Aorta (tissue), 5 donors: ENCODE measurements at regions not wholly inside any gene's neighbourhood (a gene's known extent, or its start where the extent isn't known, plus 50 kb on each side); places are given as distances from the start of the nearest gene placed in this dataset.
A peak's percentile ranks its signal among the peaks of the same experiment; 100 is the strongest.
"Not testable (repeated sequence)": the region's sequence is repeated elsewhere in the genome, so short reads cannot be mapped to it uniquely, and the experiment has no call there.

Experiments used
- ATAC-seq: fragments of 200-7000 bp; cut with Tn5 transposase; one replicate; pipeline ENCODE4 v1.9.1; 2022; ENCODE audit warnings: moderate library complexity; ENCODE audit not compliant: low FRiP score
- DNase-seq, 2 donors: peaks; one replicate each; pipeline ENCODE4 v3.0.0-alpha.2; 2020
- H3K27ac ChIP-seq, 2 donors: one replicate each; pipeline ENCODE4 v1.5.1; 2013; ENCODE audit warnings: low read length in 2 of 2, mild to moderate bottlenecking in 2 of 2, moderate library complexity in 2 of 2, control low read depth in 1 of 2, inconsistent platforms in 1 of 2, low read depth in 1 of 2
- H3K27me3 ChIP-seq, 2 donors: one replicate each; pipeline ENCODE4 v1.6.1; 2013; ENCODE audit warnings: control low read depth in 1 of 2, low read length in 1 of 2, mild to moderate bottlenecking in 1 of 2, moderate library complexity in 1 of 2; ENCODE audit not compliant: insufficient read depth in 2 of 2, control insufficient read depth in 1 of 2
- H3K36me3 ChIP-seq, 2 donors: one replicate each; pipeline ENCODE4 v1.6.1; 2013; ENCODE audit warnings: control low read depth in 1 of 2, low read length in 1 of 2, mild to moderate bottlenecking in 1 of 2; ENCODE audit not compliant: insufficient read depth in 2 of 2, control insufficient read depth in 1 of 2
- H3K4me1 ChIP-seq, 2 donors: one replicate each; pipeline ENCODE4 v1.6.1; 2013; ENCODE audit warnings: low read length in 2 of 2, control low read depth in 1 of 2, mild to moderate bottlenecking in 1 of 2, moderate library complexity in 1 of 2; ENCODE audit not compliant: insufficient read depth in 2 of 2, control insufficient read depth in 1 of 2
- H3K4me3 ChIP-seq, 2 donors: one replicate each; pipeline ENCODE4 v1.5.1; 2013; ENCODE audit warnings: low read length in 2 of 2, control low read depth in 1 of 2, mild to moderate bottlenecking in 1 of 2
- H3K9me3 ChIP-seq: one replicate; pipeline ENCODE4 v1.6.1; 2013; ENCODE audit warnings: mild to moderate bottlenecking, low read length; ENCODE audit not compliant: control insufficient read depth
- WGBS, 2 donors: extraction: QIAGEN DNeasy Blood & Tissue Kit; methylation state at CpG; one replicate each; pipeline ENCODE4 v1.1.7; 2013; 5-methylcytosine and 5-hydroxymethylcytosine counted together
- intact Hi-C, 2 donors: fragments of 100-400 bp; cut with DNase I; formaldehyde crosslinking; loops; one replicate each; pipeline versions ENCODE4 v1.14.2 to v1.15.0; 2022
- donor health status: healthy with polysubstance abuse.
- donor health status: Bipolar disorder and iron deficiency.
- donor health status: DM: no; HTN: no; CAD: no.
- donor health status: DM: no; HTN: no; CAD: no.
- donor health status: DM: yes; HTN: yes; CAD: no.

DNA sequence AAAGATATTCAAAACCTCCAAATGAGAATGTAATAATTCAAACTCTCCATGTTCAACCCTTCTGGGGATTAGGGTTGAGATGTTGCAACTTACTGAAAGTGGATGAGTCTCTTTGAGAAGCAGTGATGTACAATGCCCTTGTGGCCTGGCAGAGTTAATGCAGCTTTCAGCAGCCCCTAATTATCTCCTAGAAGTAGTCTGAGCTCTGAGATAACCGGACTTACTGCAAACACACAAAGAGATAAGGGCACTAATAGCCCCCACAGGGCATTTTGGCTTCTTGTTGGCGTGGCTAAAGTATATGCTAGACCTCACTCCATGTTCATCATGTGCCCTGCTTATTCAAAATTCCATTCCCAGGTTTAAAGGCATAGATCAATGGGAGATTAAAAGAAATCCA, 404.7 kb downstream of the NEBL start:
- intact Hi-C loops: no loop called here
- no peaks in the 10 kb centered on the region for H3K27me3 ChIP-seq
- H3K27ac ChIP-seq: no peak overlapping the region
- H3K4me1 ChIP-seq: no peaks in the 10 kb centered on the region
- no peak overlapping the region for H3K4me3 ChIP-seq
- WGBS, 2 donors: 66 to 77% methylated on average over 2 of the region's 2 CpGs
- no peak for ATAC-seq
- no peaks in the 10 kb centered on the region for H3K36me3 ChIP-seq
- H3K9me3 ChIP-seq: peaks cover 1% of the 10 kb centered on the region
- DNase-seq: no peak

DNA sequence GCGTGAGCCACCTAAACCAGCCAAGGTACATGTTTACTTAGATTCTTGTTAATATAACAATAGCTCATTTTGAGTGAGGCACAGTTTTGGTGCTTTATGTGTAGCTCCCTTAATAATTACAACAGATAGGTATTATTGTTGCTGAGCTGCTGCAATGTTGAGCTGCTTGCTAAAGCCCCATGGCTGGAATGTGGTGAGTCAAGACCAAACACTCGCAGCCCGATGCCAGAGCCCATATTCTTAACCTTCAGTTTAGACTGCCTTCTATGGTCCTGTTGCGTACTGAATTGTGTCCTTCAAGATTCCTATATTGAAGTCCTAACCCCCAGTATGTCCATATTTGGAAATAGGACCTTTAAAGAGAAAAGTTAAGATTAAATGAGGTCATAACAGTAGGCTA, 407.1 kb downstream of the NEBL start:
- H3K4me1 ChIP-seq: no peaks in the 10 kb centered on the region

DNA sequence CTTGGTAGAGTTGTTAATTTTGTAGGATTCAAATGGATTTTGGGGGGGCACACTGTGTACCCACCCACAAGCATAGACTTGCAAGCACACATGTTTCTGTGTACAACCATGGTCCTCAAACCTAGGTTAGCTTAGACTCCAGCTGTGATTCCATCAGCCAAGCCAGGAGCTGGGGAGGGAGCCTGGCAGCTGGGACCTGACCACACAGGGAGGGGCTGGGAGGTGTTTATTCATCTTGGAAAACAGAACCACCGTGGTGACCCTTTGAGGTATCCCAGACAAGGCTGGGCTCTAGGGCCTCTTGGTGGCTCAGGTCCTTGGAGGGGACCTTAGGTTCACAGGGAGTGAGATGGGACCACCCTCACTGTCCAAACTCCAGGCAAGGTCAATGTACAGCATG, 410.3 kb downstream of the NEBL start:
- H3K27me3 ChIP-seq: no peaks in the 10 kb centered on the region
- H3K9me3 ChIP-seq: no peaks in the 10 kb centered on the region
- no peak for DNase-seq
- 77 to 83% methylated on average over 1 of the region's 1 CpG for WGBS, 2 donors
- ATAC-seq: no peak
- H3K4me3 ChIP-seq: no peak overlapping the region
- H3K36me3 ChIP-seq: no peaks in the 10 kb centered on the region
- intact Hi-C loops: no loop called here
- no peak overlapping the region for H3K27ac ChIP-seq
- no peaks in the 10 kb centered on the region for H3K4me1 ChIP-seq

More for the DNA sequence above, 407.1 kb downstream of the NEBL start:
- Histone ChIP-seq H3K27me3 (no peaks in the 10 kb centered on the region), H3K4me3 (no peak overlapping the region), H3K36me3 (no peaks in the 10 kb centered on the region), H3K9me3 (peaks cover 1% of the 10 kb centered on the region), H3K27ac (no peak overlapping the region)
- 93 to 94% methylated on average over 4 of the region's 4 CpGs for WGBS, 2 donors
- intact Hi-C loops: no loop called here
- ATAC-seq (no peak), DNase-seq (no peak)

DNA sequence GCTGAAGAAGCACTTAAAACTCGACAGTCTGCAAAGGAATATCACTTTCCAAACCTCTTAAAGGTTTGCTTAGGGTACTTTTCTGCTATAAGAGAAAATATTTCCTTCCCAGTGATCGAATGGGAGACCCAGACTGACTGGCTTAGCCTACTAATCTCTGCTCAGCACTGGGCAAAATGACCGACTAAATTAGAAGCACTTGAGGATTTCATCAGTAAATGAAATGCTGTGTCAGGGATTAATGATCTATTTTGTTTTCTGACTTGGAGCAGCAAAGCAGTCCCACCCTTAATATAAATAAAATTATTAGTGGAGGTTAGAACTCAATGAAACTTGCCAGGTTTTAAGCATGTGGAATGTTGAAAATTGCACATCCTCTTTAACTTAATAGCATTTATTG, 411.6 kb downstream of the NEBL start:
- no peak overlapping the region for H3K4me3 ChIP-seq
- DNase-seq: no peak
- no peaks in the 10 kb centered on the region for H3K9me3 ChIP-seq
- 64 to 73% methylated on average over 3 of the region's 3 CpGs for WGBS, 2 donors
- intact Hi-C loops: no loop called here
- H3K27ac ChIP-seq: no peak overlapping the region
- ATAC-seq: no peak
- no peaks in the 10 kb centered on the region for H3K27me3 ChIP-seq
- H3K36me3 ChIP-seq: no peaks in the 10 kb centered on the region
- no peaks in the 10 kb centered on the region for H3K4me1 ChIP-seq

DNA sequence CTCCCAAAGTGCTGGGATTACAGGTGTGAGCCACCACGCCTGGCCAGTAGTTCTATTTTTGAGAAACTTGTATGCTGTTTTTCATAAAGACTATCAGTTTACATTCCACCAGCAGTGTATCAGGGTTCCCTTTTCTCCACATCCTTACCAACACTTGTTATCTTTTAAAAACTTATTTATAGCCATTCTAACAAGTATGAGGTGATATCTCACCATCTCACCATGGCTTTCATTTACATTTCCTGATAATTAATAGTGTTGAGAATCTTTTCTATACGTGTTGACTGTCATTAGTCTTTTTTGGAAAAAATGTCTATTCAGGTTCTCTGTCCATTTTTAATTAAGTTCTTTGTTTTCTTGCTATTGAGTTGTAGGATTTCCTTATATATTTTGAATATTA, 416.1 kb downstream of the NEBL start:
- ATAC-seq (no peak), DNase-seq (no peak)
- Histone ChIP-seq H3K36me3 (no peaks in the 10 kb centered on the region), H3K27me3 (no peaks in the 10 kb centered on the region), H3K27ac (no peak overlapping the region), H3K4me3 (no peak overlapping the region), H3K4me1 (no peaks in the 10 kb centered on the region), H3K9me3 (no peaks in the 10 kb centered on the region)
- 93 to 95% methylated on average over 2 of the region's 2 CpGs for WGBS, 2 donors
- intact Hi-C loops: no loop called here

DNA sequence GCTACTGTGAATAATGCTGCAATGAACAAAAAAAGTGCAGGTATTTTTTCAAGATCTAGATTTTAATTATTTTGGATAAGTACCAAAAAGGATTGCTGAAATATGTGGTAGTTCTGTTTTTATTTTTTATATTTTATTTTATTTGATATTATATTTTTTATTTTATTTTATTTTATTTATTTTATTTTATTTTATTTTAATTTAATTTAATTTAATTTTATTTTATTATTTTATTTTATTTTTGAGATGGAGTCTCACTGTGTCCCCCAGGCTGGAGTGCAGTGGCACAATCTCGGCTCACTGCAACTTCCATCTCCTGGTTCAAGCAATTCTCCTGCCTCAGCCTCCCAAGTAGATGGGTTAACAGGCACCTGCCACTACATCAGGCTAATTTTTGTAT, 416.5 kb downstream of the NEBL start:
- H3K36me3 ChIP-seq, H3K27me3 ChIP-seq, H3K4me3 ChIP-seq, H3K9me3 ChIP-seq, ATAC-seq, H3K27ac ChIP-seq, DNase-seq, intact Hi-C loops, H3K4me1 ChIP-seq: not testable (repeated sequence)
- 97 to 98% methylated on average over 1 of the region's 1 CpG for WGBS, 2 donors

DNA sequence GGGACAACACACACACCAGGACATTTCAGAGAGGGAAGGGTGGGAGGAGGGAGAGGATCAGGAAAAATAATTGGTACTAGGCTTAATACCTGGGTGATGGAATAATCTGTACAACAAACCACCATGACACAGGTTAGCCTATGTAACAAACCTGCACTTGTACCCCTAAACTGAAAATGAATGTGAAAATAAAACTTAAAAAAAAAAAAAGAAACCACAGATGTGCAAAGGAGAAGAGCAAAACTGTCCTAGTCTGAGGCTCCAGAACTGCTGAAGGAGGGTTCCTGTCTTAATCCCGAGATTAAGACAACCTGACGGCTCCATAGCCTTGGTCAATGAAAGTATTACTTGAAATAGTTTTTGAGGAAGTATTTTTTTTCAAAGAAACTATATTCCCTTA, 423.0 kb downstream of the NEBL start:
- intact Hi-C loops: no loop called here
- ATAC-seq (no peak), DNase-seq (no peak)
- Histone ChIP-seq H3K27me3 (no peaks in the 10 kb centered on the region), H3K9me3 (no peaks in the 10 kb centered on the region), H3K4me1 (no peaks in the 10 kb centered on the region), H3K27ac (no peak overlapping the region), H3K36me3 (no peaks in the 10 kb centered on the region), H3K4me3 (no peak overlapping the region)
- WGBS, 2 donors: 90 to 94% methylated on average over 2 of the region's 2 CpGs

DNA sequence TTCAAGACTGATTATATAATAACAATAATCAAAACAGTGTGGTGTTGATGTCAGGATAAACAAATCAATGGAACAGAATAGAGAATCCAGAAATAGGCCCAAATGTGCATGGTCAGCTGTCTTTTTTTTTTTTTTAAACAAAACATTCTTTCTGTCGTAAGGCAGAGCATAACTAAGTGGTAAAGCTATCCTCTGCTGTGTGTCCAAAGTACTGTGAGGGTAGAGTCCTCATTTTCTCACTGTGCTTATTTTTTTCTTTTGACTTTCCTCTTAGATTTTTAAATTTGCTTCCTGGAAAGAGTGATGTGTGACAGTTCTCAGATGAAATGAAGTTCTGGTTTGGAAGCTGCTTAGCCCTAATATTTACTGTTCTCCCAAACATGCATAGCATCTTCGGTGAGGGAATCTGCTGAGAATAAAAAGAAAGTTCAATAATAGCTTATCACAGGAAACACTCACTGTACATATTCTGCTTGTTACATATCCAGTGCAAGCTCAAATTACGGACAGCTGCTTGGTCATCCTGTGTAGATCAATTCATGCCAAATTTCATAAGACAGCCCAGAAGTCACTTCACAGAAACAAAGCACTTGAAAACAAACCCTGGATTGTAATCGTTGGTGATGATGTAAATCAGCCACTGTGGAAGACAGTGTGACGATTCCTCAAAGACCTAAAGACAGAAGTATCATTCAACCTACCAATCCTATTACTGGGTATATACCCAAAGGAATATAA, 423.9 kb downstream of the NEBL start:
- WGBS, 2 donors: 67 to 70% methylated on average over 5 of the region's 5 CpGs
- H3K4me1 ChIP-seq: no peaks in the 10 kb centered on the region
- no peaks in the 10 kb centered on the region for H3K9me3 ChIP-seq
- no peak for ATAC-seq
- no peaks in the 10 kb centered on the region for H3K27me3 ChIP-seq
- DNase-seq: no peak
- no peak overlapping the region for H3K4me3 ChIP-seq
- intact Hi-C loops: no loop called here
- H3K27ac ChIP-seq: no peak overlapping the region
- no peaks in the 10 kb centered on the region for H3K36me3 ChIP-seq

DNA sequence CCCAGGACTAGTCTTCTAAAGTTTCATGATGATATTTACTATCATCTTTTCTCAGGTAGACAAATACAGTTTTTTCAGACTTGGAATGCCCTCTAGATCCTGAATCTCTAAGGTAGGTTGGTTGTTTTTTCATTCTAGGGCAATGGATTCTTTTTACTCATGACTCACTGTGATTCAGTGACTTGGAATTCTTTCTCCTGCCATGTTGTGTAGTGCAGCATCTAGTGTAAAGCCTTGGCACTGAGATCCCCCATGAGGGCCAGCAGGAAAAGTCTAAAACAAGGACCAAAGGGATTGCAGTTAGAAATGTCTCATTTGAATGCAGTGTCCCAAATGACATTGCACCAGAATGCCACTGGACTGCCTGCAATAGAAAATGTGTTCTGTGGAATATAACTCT, 430.4 kb downstream of the NEBL start:
- Histone ChIP-seq H3K9me3 (peaks cover 2% of the 10 kb centered on the region), H3K4me1 (no peaks in the 10 kb centered on the region), H3K4me3 (no peak overlapping the region), H3K27ac (no peak overlapping the region), H3K27me3 (no peaks in the 10 kb centered on the region), H3K36me3 (no peaks in the 10 kb centered on the region)
- intact Hi-C loops: no loop called here
- ATAC-seq (no peak), DNase-seq (peak in 1 of 2 donors; percentile 48)
